Transverse colon (tissue), 4 donors: ENCODE measurements at regions not wholly inside any gene's neighbourhood (a gene's known extent, or its start where the extent isn't known, plus 50 kb on each side); places are given as distances from the start of the nearest gene placed in this dataset.

Source experiments
- DNase-seq: peaks from one replicate; pipeline ENCODE4 v3.0.0-alpha.2; 2019
- H3K27ac ChIP-seq, 4 donors: fragments of 200-600 bp; sonication (generic); 2 replicates each; pipeline ENCODE4 v1.5.1; 2016 to 2018; ENCODE audit warnings: inconsistent platforms in 4 of 4
- H3K27me3 ChIP-seq: fragments of 200-600 bp; sonication (generic); 2 replicates; pipeline ENCODE4 v1.5.1; 2017; ENCODE audit warnings: inconsistent platforms
- H3K36me3 ChIP-seq, 4 donors: fragments of 200-600 bp; sonication (generic); 2 replicates each; pipeline ENCODE4 v1.5.1; 2017 to 2019; ENCODE audit warnings: inconsistent platforms in 4 of 4
- H3K4me1 ChIP-seq, 4 donors: fragments of 200-600 bp; sonication (generic); 2 replicates each; pipeline ENCODE4 v1.5.1; 2017 to 2020; ENCODE audit warnings: inconsistent platforms in 4 of 4
- H3K4me3 ChIP-seq, 4 donors: fragments of 200-600 bp; sonication (generic); 1 replicate in 1 of 4; 2 replicates in 3 of 4; pipeline versions ENCODE4 v1.5.1 to v1.6.1; 2017 to 2019; ENCODE audit warnings: inconsistent platforms in 4 of 4
- H3K9me3 ChIP-seq, 2 donors: fragments of 200-600 bp; sonication (generic); 2 replicates each; pipeline ENCODE4 v1.5.1; 2017 to 2019; ENCODE audit warnings: inconsistent platforms in 2 of 2
- CTCF ChIP-seq, 5 experiments: fragments of 200-600 bp in 3 of 5; fragments of 450-650 bp in 2 of 5; sonication (generic) in 3 of 5; IDR thresholded peaks; 1 replicate in 2 of 5; 2 replicates in 3 of 5; pipeline ENCODE4 v1.5.1; 2016 to 2017; ENCODE audit warnings: antibody characterized with exemption in 5 of 5, inconsistent platforms in 3 of 5, mild to moderate bottlenecking in 2 of 5, moderate library complexity in 1 of 5
- EP300 ChIP-seq: sonication (generic); formaldehyde crosslinking; IDR thresholded peaks from one replicate; pipeline ENCODE4 v1.6.1; 2017; ENCODE audit warnings: antibody characterized with exemption, low read depth
- POLR2A ChIP-seq: fragments of 450-650 bp; IDR thresholded peaks from one replicate; pipeline ENCODE4 v1.6.1; 2016; ENCODE audit warnings: antibody characterized with exemption, mild to moderate bottlenecking, moderate library complexity
- POLR2AphosphoS5 ChIP-seq, 3 donors: sonication (generic); formaldehyde crosslinking; IDR thresholded peaks; one replicate each; pipeline ENCODE4 v1.6.1; 2016; ENCODE audit warnings: antibody characterized with exemption in 3 of 3
- WGBS, 2 donors: methylation state at CpG; one replicate each; pipeline ENCODE4 v1.1.5; 2018; ENCODE audit warnings: low coverage in 1 of 2; 5-methylcytosine and 5-hydroxymethylcytosine counted together
- in situ Hi-C, 4 donors: fragments of 200-750 bp; cut with MboI; loops; one replicate each; pipeline versions ENCODE4 v1.15.0 to v1.15.1; 2017; ENCODE audit warnings: low sequenced_read_pairs in 3 of 4, low pct_ligation_motif_present in 1 of 4, low pct_unique_long_range_greater_than_20kb in 1 of 4
- intact Hi-C: fragments of 100-400 bp; cut with DNase I; formaldehyde crosslinking; loops from one replicate; pipeline ENCODE4 v1.15.1; 2023; ENCODE audit warnings: low total_unique reads

- DNase-seq: no peak
- no peak overlapping the region for H3K27ac ChIP-seq
These were observed 206.3 kb upstream of the BLID start for GRCh38 chr11:122322329-122322728.

GRCh38 chr11:122320671-122321070 lies 204.7 kb upstream of the BLID start:
- Histone ChIP-seq H3K36me3 (no peaks in the 10 kb centered on the region), H3K4me1 (peaks cover 0 to 4% (median 1%) of the 10 kb centered on the region in 4 donors), H3K27me3 (no peaks in the 10 kb centered on the region), H3K4me3 (no peak overlapping the region), H3K9me3 (no peaks in the 10 kb centered on the region), H3K27ac (no peak overlapping the region)
- in situ Hi-C loops (no loop called here), intact Hi-C loops (no loop called here)
- 39 to 83% methylated on average over 1 to 2 of the region's 2 CpGs for WGBS, 2 donors
- TF ChIP-seq CTCF (IDR thresholded peaks at IDR 0.05) (no peak), EP300 (no peak), POLR2AphosphoS5 (IDR thresholded peaks at IDR 0.05) (no peak), POLR2A (no peak)
- DNase-seq: no peak

More at GRCh38 chr11:122322329-122322728, 206.3 kb upstream of the BLID start:
- in situ Hi-C loops: no loop called here
- TF ChIP-seq EP300 (no peak), POLR2A (no peak), POLR2AphosphoS5 (IDR thresholded peaks at IDR 0.05) (peak in 1 of 3 donors; percentile 31), CTCF (IDR thresholded peaks at IDR 0.05) (no peak)
- Histone ChIP-seq H3K27me3 (no peaks in the 10 kb centered on the region), H3K9me3 (no peaks in the 10 kb centered on the region), H3K4me1 (peaks cover 0 to 4% (median 1%) of the 10 kb centered on the region in 4 donors), H3K36me3 (no peaks in the 10 kb centered on the region), H3K4me3 (no peak overlapping the region)
- intact Hi-C loops: no loop called here
- 44 to 52% methylated on average over 3 of the region's 3 CpGs for WGBS, 2 donors

GRCh38 chr11:122319691-122320620 lies 203.9 kb upstream of the BLID start:
- no peak for DNase-seq
- no peak for TF ChIP-seq CTCF (IDR thresholded peaks at IDR 0.05)
- no peak for TF ChIP-seq POLR2A
- TF ChIP-seq POLR2AphosphoS5 (IDR thresholded peaks at IDR 0.05): no peak
- no peak for TF ChIP-seq EP300
- in situ Hi-C loops: no loop called here

GRCh38 chr11:122319085-122319484 lies 203.1 kb upstream of the BLID start:
- H3K9me3 ChIP-seq: no peaks in the 10 kb centered on the region
- intact Hi-C loops: no loop called here
- H3K36me3 ChIP-seq: no peaks in the 10 kb centered on the region
- no peaks in the 10 kb centered on the region for H3K27me3 ChIP-seq
- no peak for DNase-seq
- TF ChIP-seq POLR2A (no peak), CTCF (IDR thresholded peaks at IDR 0.05) (no peak), POLR2AphosphoS5 (IDR thresholded peaks at IDR 0.05) (no peak), EP300 (no peak)
- 20 to 22% methylated on average over 1 of the region's 1 CpG for WGBS, 2 donors
- H3K27ac ChIP-seq: no peak overlapping the region
- H3K4me3 ChIP-seq: no peak overlapping the region
- in situ Hi-C loops: no loop called here
- peaks cover 0 to 4% (median 1%) of the 10 kb centered on the region in 4 donors for H3K4me1 ChIP-seq

More at GRCh38 chr11:122319691-122320620, 203.9 kb upstream of the BLID start:
- no peaks in the 10 kb centered on the region for H3K9me3 ChIP-seq
- no peak overlapping the region for H3K4me3 ChIP-seq
- WGBS, 2 donors: 47 to 53% methylated on average over 8 of the region's 8 CpGs
- H3K27me3 ChIP-seq: no peaks in the 10 kb centered on the region
- H3K4me1 ChIP-seq: peaks cover 0 to 4% (median 1%) of the 10 kb centered on the region in 4 donors
- intact Hi-C loops: no loop called here
- H3K27ac ChIP-seq: no peak overlapping the region
- H3K36me3 ChIP-seq: no peaks in the 10 kb centered on the region
